ENCODE measurements at regions not wholly inside any gene's neighbourhood (a gene's known extent, or its start where the extent isn't known, plus 50 kb on each side); places are given as distances from the start of the nearest gene placed in this dataset.

GRCh38 chr11:79702303-79702702 lies 261.5 kb upstream of the TENM4 start:
- Histone ChIP-seq H3K4me3 (ENCODE audit: low read length) (no peak overlapping the region), H3K36me3 (ENCODE audit: control insufficient read depth, insufficient read depth, low read length) (no peaks in the 10 kb centered on the region), H3K27me3 (ENCODE audit: control insufficient read depth, insufficient read depth, low read length) (no peaks in the 10 kb centered on the region), H3K4me1 (ENCODE audit: control insufficient read depth, insufficient read depth, low read length) (peaks cover 5% of the 10 kb centered on the region), H3K9ac (ENCODE audit: low read length) (no peak overlapping the region), H3K9me3 (ENCODE audit: control insufficient read depth, low read length) (no peaks in the 10 kb centered on the region)

- Histone ChIP-seq H3K9me3 (ENCODE audit: control insufficient read depth, low read length) (no peaks in the 10 kb centered on the region), H3K9ac (ENCODE audit: low read length) (no peak overlapping the region), H3K4me3 (ENCODE audit: low read length) (no peak overlapping the region), H3K4me1 (ENCODE audit: control insufficient read depth, insufficient read depth, low read length) (peaks cover 5% of the 10 kb centered on the region), H3K27me3 (ENCODE audit: control insufficient read depth, insufficient read depth, low read length) (no peaks in the 10 kb centered on the region), H3K36me3 (ENCODE audit: control insufficient read depth, insufficient read depth, low read length) (no peaks in the 10 kb centered on the region)
Observed at GRCh38 chr11:79699246-79699645, 258.4 kb upstream of the TENM4 start.

GRCh38 chr11:79697905-79698304 lies 257.1 kb upstream of the TENM4 start:
- Histone ChIP-seq H3K4me1 (ENCODE audit: control insufficient read depth, insufficient read depth, low read length) (peaks cover 5% of the 10 kb centered on the region), H3K36me3 (ENCODE audit: control insufficient read depth, insufficient read depth, low read length) (no peaks in the 10 kb centered on the region), H3K9ac (ENCODE audit: low read length) (no peak overlapping the region), H3K4me3 (ENCODE audit: low read length) (no peak overlapping the region), H3K9me3 (ENCODE audit: control insufficient read depth, low read length) (no peaks in the 10 kb centered on the region), H3K27me3 (ENCODE audit: control insufficient read depth, insufficient read depth, low read length) (no peaks in the 10 kb centered on the region)

- no peaks in the 10 kb centered on the region for H3K27me3 ChIP-seq (ENCODE audit: control insufficient read depth, insufficient read depth, low read length)
- H3K36me3 ChIP-seq (ENCODE audit: control insufficient read depth, insufficient read depth, low read length) = no peaks in the 10 kb centered on the region
- no peak overlapping the region for H3K9ac ChIP-seq (ENCODE audit: low read length)
- no peaks in the 10 kb centered on the region for H3K9me3 ChIP-seq (ENCODE audit: control insufficient read depth, low read length)
- H3K4me1 ChIP-seq (ENCODE audit: control insufficient read depth, insufficient read depth, low read length) = peaks cover 3% of the 10 kb centered on the region
- H3K4me3 ChIP-seq (ENCODE audit: low read length) = no peak overlapping the region
Observed at GRCh38 chr11:79694368-79694767, 253.5 kb upstream of the TENM4 start.

- H3K9ac ChIP-seq (ENCODE audit: low read length) = no peak overlapping the region
- no peaks in the 10 kb centered on the region for H3K27me3 ChIP-seq (ENCODE audit: control insufficient read depth, insufficient read depth, low read length)
- no peaks in the 10 kb centered on the region for H3K9me3 ChIP-seq (ENCODE audit: control insufficient read depth, low read length)
- H3K36me3 ChIP-seq (ENCODE audit: control insufficient read depth, insufficient read depth, low read length) = no peaks in the 10 kb centered on the region
- no peak overlapping the region for H3K4me3 ChIP-seq (ENCODE audit: low read length)
- no peaks in the 10 kb centered on the region for H3K4me1 ChIP-seq (ENCODE audit: control insufficient read depth, insufficient read depth, low read length)
Observed at GRCh38 chr11:79691445-79691844, 250.6 kb upstream of the TENM4 start.

GRCh38 chr11:79686703-79687419 lies 246.0 kb upstream of the TENM4 start:
- no peaks in the 10 kb centered on the region for H3K9me3 ChIP-seq (ENCODE audit: control insufficient read depth, low read length)
- no peak overlapping the region for H3K9ac ChIP-seq (ENCODE audit: low read length)
- no peaks in the 10 kb centered on the region for H3K36me3 ChIP-seq (ENCODE audit: control insufficient read depth, insufficient read depth, low read length)
- no peaks in the 10 kb centered on the region for H3K27me3 ChIP-seq (ENCODE audit: control insufficient read depth, insufficient read depth, low read length)
- H3K4me3 ChIP-seq (ENCODE audit: low read length) = no peak overlapping the region
- H3K4me1 ChIP-seq (ENCODE audit: control insufficient read depth, insufficient read depth, low read length) = no peaks in the 10 kb centered on the region

GRCh38 chr11:79683930-79684329 lies 243.1 kb upstream of the TENM4 start:
- H3K36me3 ChIP-seq (ENCODE audit: control insufficient read depth, insufficient read depth, low read length) = no peaks in the 10 kb centered on the region
- H3K27me3 ChIP-seq (ENCODE audit: control insufficient read depth, insufficient read depth, low read length) = no peaks in the 10 kb centered on the region

GRCh38 chr11:79678780-79679452 lies 238.1 kb upstream of the TENM4 start:
- no peaks in the 10 kb centered on the region for H3K4me1 ChIP-seq (ENCODE audit: control insufficient read depth, insufficient read depth, low read length)
- H3K36me3 ChIP-seq (ENCODE audit: control insufficient read depth, insufficient read depth, low read length) = no peaks in the 10 kb centered on the region
- H3K4me3 ChIP-seq (ENCODE audit: low read length) = no peak overlapping the region
- H3K27me3 ChIP-seq (ENCODE audit: control insufficient read depth, insufficient read depth, low read length) = no peaks in the 10 kb centered on the region
- no peak overlapping the region for H3K9ac ChIP-seq (ENCODE audit: low read length)
- H3K9me3 ChIP-seq (ENCODE audit: control insufficient read depth, low read length) = no peaks in the 10 kb centered on the region

More at GRCh38 chr11:79683930-79684329, 243.1 kb upstream of the TENM4 start:
- Histone ChIP-seq H3K9me3 (ENCODE audit: control insufficient read depth, low read length) (no peaks in the 10 kb centered on the region), H3K4me3 (ENCODE audit: low read length) (no peak overlapping the region), H3K4me1 (ENCODE audit: control insufficient read depth, insufficient read depth, low read length) (no peaks in the 10 kb centered on the region), H3K9ac (ENCODE audit: low read length) (no peak overlapping the region)

GRCh38 chr11:79676396-79676795 lies 235.6 kb upstream of the TENM4 start:
- Histone ChIP-seq H3K9me3 (ENCODE audit: control insufficient read depth, low read length) (no peaks in the 10 kb centered on the region), H3K9ac (ENCODE audit: low read length) (no peak overlapping the region), H3K4me1 (ENCODE audit: control insufficient read depth, insufficient read depth, low read length) (no peaks in the 10 kb centered on the region), H3K36me3 (ENCODE audit: control insufficient read depth, insufficient read depth, low read length) (no peaks in the 10 kb centered on the region), H3K27me3 (ENCODE audit: control insufficient read depth, insufficient read depth, low read length) (no peaks in the 10 kb centered on the region), H3K4me3 (ENCODE audit: low read length) (no peak overlapping the region)

GRCh38 chr11:79675081-79675480 lies 234.3 kb upstream of the TENM4 start:
- Histone ChIP-seq H3K36me3 (ENCODE audit: control insufficient read depth, insufficient read depth, low read length) (no peaks in the 10 kb centered on the region), H3K4me1 (ENCODE audit: control insufficient read depth, insufficient read depth, low read length) (no peaks in the 10 kb centered on the region), H3K4me3 (ENCODE audit: low read length) (no peak overlapping the region), H3K27me3 (ENCODE audit: control insufficient read depth, insufficient read depth, low read length) (no peaks in the 10 kb centered on the region), H3K9ac (ENCODE audit: low read length) (no peak overlapping the region), H3K9me3 (ENCODE audit: control insufficient read depth, low read length) (no peaks in the 10 kb centered on the region)

- Histone ChIP-seq H3K4me1 (ENCODE audit: control insufficient read depth, insufficient read depth, low read length) (no peaks in the 10 kb centered on the region), H3K4me3 (ENCODE audit: low read length) (no peak overlapping the region), H3K9me3 (ENCODE audit: control insufficient read depth, low read length) (no peaks in the 10 kb centered on the region), H3K36me3 (ENCODE audit: control insufficient read depth, insufficient read depth, low read length) (no peaks in the 10 kb centered on the region), H3K9ac (ENCODE audit: low read length) (no peak overlapping the region), H3K27me3 (ENCODE audit: control insufficient read depth, insufficient read depth, low read length) (no peaks in the 10 kb centered on the region)
Observed at GRCh38 chr11:79672786-79673185, 232.0 kb upstream of the TENM4 start.

GRCh38 chr11:79671401-79671800 lies 230.6 kb upstream of the TENM4 start:
- Histone ChIP-seq H3K4me1 (ENCODE audit: control insufficient read depth, insufficient read depth, low read length) (no peaks in the 10 kb centered on the region), H3K4me3 (ENCODE audit: low read length) (no peak overlapping the region), H3K9me3 (ENCODE audit: control insufficient read depth, low read length) (no peaks in the 10 kb centered on the region), H3K9ac (ENCODE audit: low read length) (no peak overlapping the region), H3K36me3 (ENCODE audit: control insufficient read depth, insufficient read depth, low read length) (no peaks in the 10 kb centered on the region), H3K27me3 (ENCODE audit: control insufficient read depth, insufficient read depth, low read length) (no peaks in the 10 kb centered on the region)
